HUES64 (cell line): ENCODE measurements at regions not wholly inside any gene's neighbourhood (a gene's known extent, or its start where the extent isn't known, plus 50 kb on each side); places are given as distances from the start of the nearest gene placed in this dataset.

Experiments used
- H3K27ac ChIP-seq: 2 replicates; pipeline ENCODE4 v1.7.0; 2013; ENCODE audit warnings: low read depth, low read length, inconsistent platforms
- H3K27me3 ChIP-seq: 2 replicates; pipeline ENCODE4 v1.6.1; 2013; ENCODE audit warnings: mild to moderate bottlenecking, low read length; ENCODE audit not compliant: insufficient read depth
- H3K36me3 ChIP-seq: 2 replicates; pipeline ENCODE4 v1.6.1; 2013; ENCODE audit warnings: mild to moderate bottlenecking, low read length; ENCODE audit not compliant: insufficient read depth
- H3K4me1 ChIP-seq: 2 replicates; pipeline ENCODE4 v1.6.1; 2013; ENCODE audit warnings: mild to moderate bottlenecking, low read length, moderate library complexity; ENCODE audit not compliant: insufficient read depth
- H3K4me3 ChIP-seq: 2 replicates; pipeline ENCODE4 v1.5.1; 2013; ENCODE audit warnings: mild to moderate bottlenecking, low read length, moderate library complexity
- H3K9ac ChIP-seq: 2 replicates; pipeline ENCODE4 v1.6.1; 2013; ENCODE audit warnings: mild to moderate bottlenecking, low read depth, low read length
- H3K9me3 ChIP-seq: 2 replicates; pipeline ENCODE4 v1.6.1; 2013; ENCODE audit warnings: low read depth, low read length; ENCODE audit not compliant: insufficient read depth
- WGBS: fragments of 150-250, 120-280 bp; methylation state at CpG from one replicate; pipeline ENCODE4 v1.1.7; 2013; ENCODE audit warnings: missing lambda C conversion rate; 5-methylcytosine and 5-hydroxymethylcytosine counted together

DNA sequence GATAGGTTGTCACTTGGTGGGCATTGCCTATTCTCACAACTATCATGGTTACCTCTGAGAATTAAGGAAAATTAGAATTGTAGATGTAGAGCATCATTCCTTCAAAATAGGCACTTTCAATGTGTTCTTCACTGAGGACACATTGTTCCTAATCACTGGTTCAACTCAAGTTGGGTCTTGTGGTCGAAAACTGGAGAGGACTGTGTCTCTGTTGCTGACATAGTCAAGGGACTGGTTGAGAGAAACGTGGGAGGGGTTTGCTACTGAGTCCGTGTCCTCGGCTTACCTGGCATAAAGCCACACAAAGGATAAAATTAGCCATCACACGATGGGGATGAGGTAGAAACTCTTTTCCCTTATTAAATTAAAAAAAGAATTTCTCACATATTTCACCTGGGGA, 205.9 kb upstream of the CD180 start:
- Histone ChIP-seq H3K36me3 (no peaks in the 10 kb centered on the region), H3K9ac (no peak overlapping the region), H3K9me3 (no peaks in the 10 kb centered on the region), H3K27ac (no peak overlapping the region), H3K27me3 (no peaks in the 10 kb centered on the region), H3K4me1 (peaks cover 9% of the 10 kb centered on the region), H3K4me3 (no peak overlapping the region)
- WGBS: 94% methylated on average over 4 of the region's 5 CpGs

DNA sequence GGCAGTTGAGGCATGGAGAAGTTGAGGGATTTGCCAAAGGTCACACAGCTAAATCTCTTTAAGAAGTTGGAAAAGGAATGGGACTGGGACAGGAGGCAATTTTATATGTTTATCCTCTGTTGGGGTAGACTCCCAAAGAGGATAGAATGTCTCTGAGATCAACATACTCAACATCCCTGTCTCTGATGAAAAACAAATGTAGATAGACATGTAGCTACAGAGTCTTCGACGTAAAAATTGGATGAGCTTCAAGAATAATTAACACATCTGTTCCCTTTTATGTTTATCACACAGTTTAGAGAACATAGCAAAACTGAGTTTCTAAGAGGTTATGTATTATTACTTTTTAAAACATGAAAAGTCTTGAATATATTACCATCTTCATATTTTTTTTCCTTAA, 204.6 kb upstream of the CD180 start:
- 89% methylated on average over 2 of the region's 2 CpGs for WGBS
- no peak overlapping the region for H3K9ac ChIP-seq
- H3K27ac ChIP-seq: no peak overlapping the region
- H3K4me1 ChIP-seq: peaks cover 9% of the 10 kb centered on the region
- no peaks in the 10 kb centered on the region for H3K27me3 ChIP-seq
- no peaks in the 10 kb centered on the region for H3K9me3 ChIP-seq
- no peak overlapping the region for H3K4me3 ChIP-seq
- no peaks in the 10 kb centered on the region for H3K36me3 ChIP-seq

DNA sequence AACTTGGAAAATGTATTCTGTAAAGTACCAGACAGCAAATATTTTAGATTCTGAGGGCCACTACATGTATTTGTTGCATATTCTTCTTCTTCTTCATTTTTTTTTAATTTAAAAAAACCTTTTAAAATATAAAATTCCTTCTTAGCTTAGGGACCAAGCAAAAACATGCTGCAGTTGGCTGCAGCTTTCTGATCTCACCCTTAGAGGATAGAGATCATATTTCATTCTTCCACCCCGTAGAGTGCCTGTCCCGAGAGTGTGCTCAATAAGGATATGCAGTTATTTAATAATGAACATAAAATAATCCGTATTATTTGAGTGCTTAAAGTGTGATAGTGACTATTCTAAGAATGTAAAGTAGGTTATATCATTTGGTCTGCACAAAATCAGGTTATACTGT, 204.2 kb upstream of the CD180 start:
- peaks cover 11% of the 10 kb centered on the region for H3K4me1 ChIP-seq
- H3K27me3 ChIP-seq: no peaks in the 10 kb centered on the region
- no peaks in the 10 kb centered on the region for H3K36me3 ChIP-seq
- no peak overlapping the region for H3K27ac ChIP-seq
- H3K9ac ChIP-seq: no peak overlapping the region
- no peaks in the 10 kb centered on the region for H3K9me3 ChIP-seq
- H3K4me3 ChIP-seq: no peak overlapping the region
- WGBS: 93% methylated on average over 1 of the region's 3 CpGs

DNA sequence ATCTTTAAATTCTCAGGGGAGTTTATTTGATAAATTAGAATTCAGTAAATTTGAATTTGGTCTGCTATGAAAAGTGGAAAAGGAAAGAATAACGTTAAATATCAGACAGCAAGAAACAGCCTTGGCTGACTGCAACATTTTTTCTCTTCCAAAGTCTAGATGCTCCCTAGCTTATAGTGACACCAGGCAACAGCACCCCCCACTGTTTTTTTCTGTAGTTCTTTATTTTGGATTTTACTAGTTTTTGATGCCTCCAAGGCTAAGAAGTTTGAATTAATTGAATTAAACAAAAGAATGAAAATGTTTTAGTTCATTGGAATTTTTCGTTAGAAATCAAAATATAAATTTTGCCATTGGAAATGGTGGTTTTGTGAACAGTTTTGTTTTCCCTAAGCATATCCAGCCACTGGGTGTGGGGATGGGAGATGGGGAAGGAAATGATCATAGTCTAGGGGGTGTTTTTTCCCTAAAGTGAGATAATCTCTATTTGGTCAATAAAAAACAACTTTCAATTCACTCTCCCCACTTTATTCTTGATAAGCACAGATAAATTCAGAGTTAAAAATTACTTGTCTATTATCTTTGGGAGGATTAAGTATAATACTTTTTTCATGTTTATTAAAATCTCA, 199.3 kb upstream of the CD180 start:
- no peaks in the 10 kb centered on the region for H3K9me3 ChIP-seq
- H3K4me1 ChIP-seq: peaks cover 26% of the 10 kb centered on the region
- no peak overlapping the region for H3K9ac ChIP-seq
- H3K27me3 ChIP-seq: no peaks in the 10 kb centered on the region
- H3K4me3 ChIP-seq: no peak overlapping the region
- 61% methylated on average over 2 of the region's 2 CpGs for WGBS
- no peak overlapping the region for H3K27ac ChIP-seq
- no peaks in the 10 kb centered on the region for H3K36me3 ChIP-seq

DNA sequence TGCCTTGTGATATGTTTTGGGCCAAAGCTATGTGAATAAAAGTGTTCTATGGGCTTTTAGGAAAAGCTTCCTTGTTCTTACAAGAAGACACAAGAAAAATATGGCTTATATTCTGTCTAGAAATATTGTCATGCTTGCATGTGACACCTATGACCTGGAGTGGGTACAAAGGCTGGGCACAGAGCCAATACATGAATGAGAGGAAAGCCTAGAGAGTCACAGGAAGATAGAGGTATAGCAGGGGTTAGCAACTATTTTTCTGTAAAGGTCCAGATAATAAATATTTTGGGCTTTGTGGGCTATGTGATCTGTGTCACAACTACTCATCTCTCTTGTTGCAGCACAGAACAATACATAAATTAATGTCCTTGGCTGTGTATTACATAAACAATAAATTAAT, 196.6 kb upstream of the CD180 start:
- Histone ChIP-seq H3K9ac (no peak overlapping the region), H3K4me3 (no peak overlapping the region), H3K9me3 (no peaks in the 10 kb centered on the region)

DNA sequence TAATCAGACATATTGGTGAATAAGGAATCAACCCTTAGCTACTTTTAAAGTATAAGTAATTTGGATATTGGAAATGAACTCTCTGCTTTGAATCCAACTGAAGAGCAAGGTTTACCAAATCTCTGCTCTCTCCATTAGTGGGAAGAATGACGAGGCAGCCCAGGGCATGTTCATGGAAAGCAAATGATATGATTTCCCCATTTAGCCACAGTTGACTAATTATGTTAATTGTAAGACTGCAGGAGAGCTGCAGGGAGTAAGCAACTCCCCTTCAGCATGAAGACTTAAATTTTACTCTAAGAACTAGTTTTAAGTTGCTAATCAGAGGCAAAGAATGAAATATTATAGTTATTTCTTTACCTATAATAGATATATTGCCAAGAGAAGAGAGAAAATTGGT, 194.3 kb upstream of the CD180 start:
- WGBS: 50% methylated on average over 1 of the region's 1 CpG
- Histone ChIP-seq H3K36me3 (no peaks in the 10 kb centered on the region), H3K9me3 (no peaks in the 10 kb centered on the region), H3K27me3 (no peaks in the 10 kb centered on the region), H3K4me1 (peaks cover 19% of the 10 kb centered on the region), H3K9ac (no peak overlapping the region), H3K4me3 (no peak overlapping the region), H3K27ac (no peak overlapping the region)

More for the DNA sequence above, 196.6 kb upstream of the CD180 start:
- Histone ChIP-seq H3K27me3 (no peaks in the 10 kb centered on the region), H3K27ac (no peak overlapping the region), H3K4me1 (peaks cover 19% of the 10 kb centered on the region), H3K36me3 (no peaks in the 10 kb centered on the region)

DNA sequence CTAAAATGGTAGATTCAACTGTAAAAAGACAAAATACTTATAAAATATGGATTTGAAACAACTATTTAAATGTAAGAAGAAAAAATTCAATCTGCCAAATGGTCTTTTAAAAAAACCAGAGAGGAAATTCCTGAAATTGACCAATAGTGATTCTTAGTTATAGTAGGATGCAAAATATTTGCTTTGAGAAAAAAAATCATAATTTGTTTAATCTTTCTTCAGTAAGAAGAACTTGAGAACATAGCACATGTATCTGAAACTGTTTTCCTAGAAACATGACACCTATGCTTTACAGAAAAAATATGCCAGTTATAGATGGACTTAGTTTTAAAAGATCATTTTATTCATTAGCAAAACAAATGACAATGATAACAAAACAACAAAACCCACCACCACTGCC, 186.9 kb upstream of the CD180 start:
- Histone ChIP-seq H3K4me3 (no peak overlapping the region), H3K9ac (no peak overlapping the region), H3K36me3 (no peaks in the 10 kb centered on the region), H3K9me3 (no peaks in the 10 kb centered on the region), H3K4me1 (no peaks in the 10 kb centered on the region), H3K27ac (no peak overlapping the region), H3K27me3 (no peaks in the 10 kb centered on the region)

- H3K4me1 ChIP-seq: no peaks in the 10 kb centered on the region
- no peak overlapping the region for H3K4me3 ChIP-seq
- no peaks in the 10 kb centered on the region for H3K9me3 ChIP-seq
- no peaks in the 10 kb centered on the region for H3K27me3 ChIP-seq
- H3K36me3 ChIP-seq: no peaks in the 10 kb centered on the region
- no peak overlapping the region for H3K27ac ChIP-seq
- no peak overlapping the region for H3K9ac ChIP-seq
- 80% methylated on average over 2 of the region's 2 CpGs for WGBS
Observed at GRCh38 chr5:67381236-67381880, 184.8 kb upstream of the CD180 start.

- H3K9ac ChIP-seq: no peak overlapping the region
- no peaks in the 10 kb centered on the region; the same call in 1 of the 2 replicates for H3K9me3 ChIP-seq
- H3K4me1 ChIP-seq: no peaks in the 10 kb centered on the region
- no peaks in the 10 kb centered on the region for H3K36me3 ChIP-seq
- no peak overlapping the region for H3K27ac ChIP-seq
- WGBS: 91% methylated on average over 1 of the region's 1 CpG
- H3K27me3 ChIP-seq: no peaks in the 10 kb centered on the region
- no peak overlapping the region for H3K4me3 ChIP-seq
Observed at GRCh38 chr5:67380431-67380830, 183.8 kb upstream of the CD180 start.

DNA sequence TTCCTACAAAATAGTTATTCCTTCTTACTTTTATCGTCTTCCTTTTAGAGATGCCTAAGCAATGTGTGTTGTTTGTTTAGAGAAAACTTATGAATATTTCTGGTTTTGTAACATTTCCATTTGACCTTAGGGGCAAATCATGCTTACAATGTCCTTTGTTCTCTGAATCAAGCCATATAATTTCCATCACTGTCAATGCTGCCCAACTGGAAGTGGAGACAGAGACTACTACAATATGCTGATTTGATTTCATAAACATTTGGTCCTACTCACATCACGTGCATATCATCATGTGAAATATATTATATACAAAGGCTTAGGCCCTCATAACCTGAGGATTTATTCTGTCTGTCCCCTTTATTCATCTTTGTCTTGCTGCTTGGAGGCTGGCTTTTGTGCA, 183.2 kb upstream of the CD180 start:
- no peak overlapping the region for H3K27ac ChIP-seq
- no peaks in the 10 kb centered on the region for H3K4me1 ChIP-seq
- H3K27me3 ChIP-seq: no peaks in the 10 kb centered on the region
- H3K4me3 ChIP-seq: no peak overlapping the region
- H3K9me3 ChIP-seq: no peaks in the 10 kb centered on the region; the same call in 1 of the 2 replicates
- no peak overlapping the region for H3K9ac ChIP-seq
- no peaks in the 10 kb centered on the region for H3K36me3 ChIP-seq
- WGBS: no CpG with 5 or more reads among the region's 2 CpGs

GRCh38 chr5:67378256-67378655, 181.7 kb upstream of the CD180 start:
- Histone ChIP-seq H3K9ac (no peak overlapping the region), H3K27ac (no peak overlapping the region), H3K4me3 (no peak overlapping the region), H3K36me3 (no peaks in the 10 kb centered on the region), H3K27me3 (no peaks in the 10 kb centered on the region), H3K4me1 (no peaks in the 10 kb centered on the region), H3K9me3 (no peaks in the 10 kb centered on the region; the same call in 1 of the 2 replicates)
- 83% methylated on average over 1 of the region's 1 CpG for WGBS

DNA sequence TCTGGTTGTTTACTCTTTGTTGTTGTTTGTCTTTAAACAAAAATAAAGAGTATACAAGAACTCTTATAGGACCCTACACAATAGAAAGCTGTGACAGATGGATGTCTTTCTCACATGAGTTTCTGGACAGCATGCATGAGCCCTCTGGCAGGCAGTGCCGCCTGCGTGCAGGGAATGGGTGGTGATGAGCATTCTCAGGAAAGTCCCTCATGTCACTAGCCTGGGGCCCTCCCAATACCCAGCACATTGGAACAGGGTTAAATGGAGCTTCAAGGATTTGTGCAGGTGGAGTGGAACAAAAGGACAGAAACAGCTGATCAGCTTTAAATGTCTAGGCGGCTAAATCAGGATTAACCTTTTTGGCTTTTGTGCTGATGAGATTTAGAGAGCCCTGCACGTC, 181.0 kb upstream of the CD180 start:
- Histone ChIP-seq H3K27ac (no peak overlapping the region), H3K27me3 (no peaks in the 10 kb centered on the region), H3K4me1 (no peaks in the 10 kb centered on the region), H3K9ac (no peak overlapping the region), H3K36me3 (no peaks in the 10 kb centered on the region), H3K9me3 (no peaks in the 10 kb centered on the region; the same call in 1 of the 2 replicates), H3K4me3 (no peak overlapping the region)
- 86% methylated on average over 4 of the region's 4 CpGs for WGBS
